ENCODE measurements at regions not wholly inside any gene's neighbourhood (a gene's known extent, or its start where the extent isn't known, plus 50 kb on each side); places are given as distances from the start of the nearest gene placed in this dataset.

GRCh38 chr2:11043245-11043644 is 112.0 kb upstream of the SLC66A3 start:
- FAIRE-seq, result peak; percentile 40

DNA sequence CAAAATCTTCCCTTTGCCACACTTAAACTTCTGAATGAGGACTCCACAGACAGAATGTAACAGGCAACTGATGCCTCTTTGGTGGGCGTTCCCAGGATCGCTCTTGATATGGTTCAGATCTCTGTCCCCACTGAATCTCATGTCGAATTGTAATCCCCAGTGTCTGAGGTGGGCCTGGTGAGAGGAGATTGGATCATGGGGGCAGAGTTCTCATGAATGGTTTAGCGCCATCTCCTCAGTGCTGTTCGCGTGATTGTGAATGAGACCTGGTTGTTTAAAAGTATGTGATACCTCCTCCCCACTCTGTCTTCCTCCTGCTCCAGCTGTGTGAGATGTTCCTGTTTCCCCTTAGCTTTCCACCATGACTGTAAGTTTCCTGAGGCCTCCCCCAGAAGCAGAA is 111.1 kb upstream of the SLC66A3 start:
- DNase-seq (ENCODE audit: low spot score) (no peak), FAIRE-seq (peak; percentile 5)

More at GRCh38 chr2:11043245-11043644, 112.0 kb upstream of the SLC66A3 start:
- no peak for DNase-seq (ENCODE audit: low spot score)

- peak; percentile 13 for FAIRE-seq
Observed at GRCh38 chr2:11045294-11045693, 110.0 kb upstream of the SLC66A3 start.

DNA sequence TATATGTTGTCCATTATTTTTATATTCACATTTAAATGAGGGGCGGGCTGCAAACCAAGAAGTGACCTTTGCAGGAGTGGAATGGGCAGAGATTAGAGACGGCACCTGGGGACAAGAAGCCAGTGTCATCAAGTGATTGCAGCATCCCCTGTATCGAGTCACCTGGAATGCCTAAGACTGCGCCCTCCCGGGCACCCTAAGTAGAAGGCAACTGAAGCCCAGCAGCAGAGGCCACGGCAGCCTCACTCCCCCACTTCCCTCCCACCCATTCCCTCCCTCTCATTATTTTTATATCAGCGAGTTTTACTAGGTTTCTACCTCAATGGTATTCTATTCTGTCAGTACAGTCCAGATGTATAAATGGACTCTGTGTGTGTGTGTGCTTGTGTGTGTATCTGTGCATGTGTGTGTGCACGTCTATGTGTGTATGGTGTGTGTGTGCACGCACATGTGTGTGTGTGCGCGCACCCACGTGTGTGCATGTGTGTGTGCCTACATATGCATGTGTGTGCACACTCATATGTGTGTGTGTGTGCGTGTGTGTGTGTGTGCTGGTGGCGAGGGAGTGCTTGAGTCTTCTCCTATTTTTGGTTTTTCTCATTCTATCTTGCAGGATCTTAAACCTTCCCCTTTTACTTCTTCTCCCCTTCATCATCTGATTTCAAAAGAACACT is 106.8 kb upstream of the SLC66A3 start:
- peak; percentile 98 for FAIRE-seq

More at GRCh38 chr2:11045294-11045693, 110.0 kb upstream of the SLC66A3 start:
- DNase-seq (ENCODE audit: low spot score), result no peak

DNA sequence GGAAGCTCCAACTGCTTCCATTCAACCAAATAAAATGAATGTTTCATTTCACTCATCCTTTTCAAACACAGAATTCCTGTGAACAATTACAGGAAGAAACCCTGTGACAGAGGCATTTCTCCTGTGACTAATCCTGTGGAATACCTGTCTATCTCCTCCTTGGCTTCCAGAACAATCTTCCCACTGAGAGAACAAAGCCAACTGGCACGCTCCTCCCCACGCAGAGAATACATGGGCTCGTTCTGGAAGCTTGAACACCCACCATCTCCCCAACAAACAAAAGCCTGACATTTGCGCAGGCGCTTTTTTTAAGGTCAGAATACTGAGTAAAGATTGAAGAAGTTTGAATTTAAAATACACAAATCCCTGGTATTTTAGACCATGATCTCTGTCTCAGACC is 104.7 kb upstream of the SLC66A3 start:
- no peak for FAIRE-seq
- no peak for DNase-seq (ENCODE audit: low spot score)

More for the DNA sequence above, 106.8 kb upstream of the SLC66A3 start:
- no peak for DNase-seq (ENCODE audit: low spot score)

DNA sequence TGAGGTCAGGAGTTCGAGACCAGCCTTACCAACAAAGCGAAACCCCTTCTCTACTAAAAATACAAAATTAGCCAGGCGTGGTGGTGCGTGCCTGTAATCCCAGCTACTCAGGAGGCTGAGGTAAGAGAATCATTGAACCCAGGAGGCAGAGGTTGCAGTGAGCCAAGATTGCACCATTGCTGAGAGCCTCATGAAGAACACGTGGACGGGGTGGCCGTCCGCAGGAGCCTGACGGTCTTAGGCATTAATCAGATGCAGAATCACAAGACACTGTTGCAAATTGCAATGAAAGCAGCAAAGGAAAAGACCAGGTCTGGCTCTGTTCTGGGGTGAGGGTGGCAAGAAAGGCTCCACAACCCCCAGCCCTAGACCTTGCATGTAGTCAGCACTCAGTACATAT is 104.0 kb upstream of the SLC66A3 start:
- no peak for DNase-seq (ENCODE audit: low spot score)
- peak; percentile 37 for FAIRE-seq

DNA sequence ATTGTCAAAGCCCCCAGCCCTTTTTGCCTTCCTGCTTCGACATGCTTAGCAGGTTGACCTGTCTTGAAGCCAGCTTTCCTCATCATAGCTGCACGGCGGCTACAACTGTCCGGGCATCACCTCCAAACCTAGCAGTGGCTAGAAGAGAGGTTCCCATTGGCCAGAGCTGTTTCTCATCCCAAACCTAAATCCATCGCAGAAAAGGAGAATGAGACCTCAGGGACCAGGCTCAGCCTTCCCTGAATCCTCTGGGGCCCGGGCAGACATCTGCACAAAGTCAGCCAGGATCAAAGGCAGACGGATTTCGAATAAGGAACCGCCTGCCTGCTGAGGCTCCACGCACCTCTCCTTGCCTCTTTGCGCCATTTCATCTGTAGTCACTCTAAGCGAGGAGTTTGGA is 101.7 kb upstream of the SLC66A3 start:
- DNase-seq (ENCODE audit: low spot score), result no peak
- FAIRE-seq, result no peak

- no peak for FAIRE-seq
- DNase-seq (ENCODE audit: low spot score), result no peak
Observed at GRCh38 chr2:11054783-11055678, 100.2 kb upstream of the SLC66A3 start.

DNA sequence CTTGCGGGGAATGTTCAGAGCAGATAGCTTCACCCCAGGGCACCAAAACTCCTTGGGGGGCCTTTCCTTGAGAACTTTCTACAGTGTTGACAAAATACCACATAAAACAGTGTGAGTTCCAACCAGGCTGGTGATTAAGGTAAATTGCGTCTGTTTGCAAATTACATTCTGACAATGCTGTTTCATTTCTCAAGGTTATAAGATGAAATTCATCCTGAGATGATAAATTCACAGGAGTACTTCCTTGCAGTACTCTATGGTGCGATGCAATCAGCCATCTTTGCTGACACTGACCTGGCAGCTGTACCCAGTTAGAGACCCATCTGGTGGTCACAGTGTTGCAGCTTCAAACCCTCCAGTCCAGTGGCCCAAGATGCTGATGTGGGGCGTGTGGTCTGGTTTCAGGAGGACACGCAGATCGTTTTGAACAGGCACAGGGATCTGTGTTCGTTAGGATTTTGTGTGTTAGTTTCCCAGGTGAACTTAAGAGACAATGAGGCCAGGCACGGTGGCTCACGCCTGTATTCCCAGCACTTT is 99.5 kb upstream of the SLC66A3 start:
- FAIRE-seq, result no peak
- no peak for DNase-seq (ENCODE audit: low spot score)

DNA sequence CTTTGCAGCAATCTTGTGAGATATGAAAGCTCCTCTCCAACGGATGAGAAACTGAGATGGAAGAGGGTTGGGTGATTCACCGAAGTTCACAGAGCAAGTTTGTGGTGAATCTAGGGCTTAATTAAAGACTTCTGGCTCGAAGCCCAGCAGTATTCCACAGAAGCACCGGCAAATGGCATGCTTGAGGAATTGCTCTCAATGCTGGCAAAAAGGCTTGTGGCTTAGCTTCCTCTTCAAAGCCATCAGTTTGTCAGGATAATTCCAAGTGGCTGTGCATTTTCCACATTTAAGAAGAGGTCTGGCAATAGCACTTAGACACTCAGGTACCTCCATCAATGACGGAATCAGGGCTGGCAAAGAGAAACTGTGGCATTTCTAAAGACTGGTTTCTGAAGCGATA is 98.7 kb upstream of the SLC66A3 start:
- FAIRE-seq (peak; percentile 65), DNase-seq (ENCODE audit: low spot score) (peak; percentile 84)

DNA sequence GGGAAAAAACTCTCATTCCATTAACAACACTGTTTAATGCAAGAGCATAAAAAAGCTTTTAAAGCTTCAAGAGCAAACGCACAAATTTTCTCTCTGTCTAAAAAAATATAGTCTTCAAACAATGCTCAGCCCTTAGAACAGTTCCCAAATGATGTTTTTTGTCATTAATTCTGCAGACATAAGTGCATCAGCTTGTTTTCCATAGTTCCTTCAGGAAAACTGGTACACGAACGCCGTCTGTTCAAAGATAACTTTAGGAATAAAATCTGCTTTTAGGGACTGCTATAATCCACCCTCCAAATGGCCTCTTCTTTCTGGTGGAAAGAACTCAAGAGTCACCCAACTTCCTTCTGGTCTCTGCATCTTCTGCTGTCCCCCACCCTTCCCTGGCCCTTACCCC is 98.2 kb upstream of the SLC66A3 start:
- DNase-seq (ENCODE audit: low spot score) (no peak), FAIRE-seq (no peak)

- no peak for FAIRE-seq
- no peak for DNase-seq (ENCODE audit: low spot score)
Observed at GRCh38 chr2:11058129-11058528, 97.1 kb upstream of the SLC66A3 start.

DNA sequence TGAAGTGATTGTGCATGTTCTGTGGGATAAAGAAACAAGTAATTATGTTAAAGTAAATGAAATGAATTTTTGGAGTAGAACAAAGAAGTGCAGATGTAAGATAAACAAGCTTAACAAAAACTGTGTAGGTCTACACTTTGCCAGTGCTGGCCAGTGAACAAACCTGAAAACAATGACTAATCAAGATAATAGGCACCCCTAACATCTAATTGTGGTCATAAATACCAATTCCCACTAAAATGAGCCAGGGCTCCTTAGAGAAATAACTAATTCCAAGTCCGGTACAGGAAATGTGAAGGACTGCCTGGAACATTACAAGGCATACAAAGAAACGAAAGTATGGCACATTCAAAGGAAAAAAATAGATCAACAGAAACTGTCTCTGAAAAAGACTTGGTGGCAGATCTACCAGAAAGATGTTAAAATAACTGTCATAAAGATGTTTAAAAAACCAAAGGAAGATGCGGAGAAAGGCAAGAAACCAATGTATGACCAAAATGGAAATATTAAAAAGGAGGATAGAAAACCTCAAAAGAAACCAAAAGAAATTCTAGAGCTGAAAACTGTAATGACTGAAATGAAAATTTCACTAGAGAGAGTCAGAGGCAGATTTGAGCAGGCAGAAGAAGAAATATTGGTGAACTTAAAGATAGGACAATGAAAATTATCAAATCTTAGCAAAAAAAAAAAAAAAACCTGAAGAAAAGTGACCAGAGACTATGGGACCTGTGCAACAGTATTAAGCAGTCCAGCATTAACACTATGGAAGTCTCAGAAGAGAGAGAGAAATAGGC is 94.7 kb upstream of the SLC66A3 start:
- no peak for DNase-seq (ENCODE audit: low spot score)
- FAIRE-seq, result no peak

DNA sequence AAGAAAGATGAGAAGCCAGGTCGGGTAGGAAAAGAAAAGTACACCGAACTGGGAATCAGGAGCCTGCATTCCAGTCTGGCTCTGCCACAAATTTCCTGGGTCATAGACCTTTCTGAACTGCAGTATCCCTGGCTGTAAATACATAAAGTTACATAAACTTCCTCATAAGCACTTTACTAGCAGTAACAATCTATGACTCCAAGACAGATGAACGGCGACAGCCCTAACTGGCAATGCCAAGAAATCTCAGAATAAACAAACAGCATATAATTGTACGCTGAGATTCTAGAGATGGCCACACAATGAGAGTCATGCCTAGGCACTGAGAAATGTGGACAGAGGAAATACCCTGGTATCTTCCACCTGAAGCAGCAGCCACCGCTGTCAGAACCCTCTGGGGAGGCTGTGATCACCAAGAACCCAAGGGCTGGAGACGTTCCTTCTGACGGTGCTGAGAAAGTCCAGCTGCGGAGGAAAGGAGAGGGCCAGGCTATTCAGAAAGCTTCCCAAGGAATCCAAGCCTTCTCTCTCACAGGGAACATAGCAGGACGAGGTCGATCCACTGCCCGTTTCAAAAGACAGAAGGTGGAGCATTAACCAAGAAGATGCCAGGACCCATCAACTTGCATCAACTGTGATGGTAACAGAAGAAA is 89.3 kb upstream of the SLC66A3 start:
- FAIRE-seq, result no peak
- no peak for DNase-seq (ENCODE audit: low spot score)

GRCh38 chr2:11067221-11068078 is 87.8 kb upstream of the SLC66A3 start:
- DNase-seq (ENCODE audit: low spot score), result no peak
- no peak for FAIRE-seq

GRCh38 chr2:11068079-11068741 is 87.1 kb upstream of the SLC66A3 start:
- FAIRE-seq, result no peak
- DNase-seq (ENCODE audit: low spot score), result no peak

- DNase-seq (ENCODE audit: low spot score), result no peak
- no peak for FAIRE-seq
Observed at GRCh38 chr2:11068856-11069526, 86.3 kb upstream of the SLC66A3 start.

DNA sequence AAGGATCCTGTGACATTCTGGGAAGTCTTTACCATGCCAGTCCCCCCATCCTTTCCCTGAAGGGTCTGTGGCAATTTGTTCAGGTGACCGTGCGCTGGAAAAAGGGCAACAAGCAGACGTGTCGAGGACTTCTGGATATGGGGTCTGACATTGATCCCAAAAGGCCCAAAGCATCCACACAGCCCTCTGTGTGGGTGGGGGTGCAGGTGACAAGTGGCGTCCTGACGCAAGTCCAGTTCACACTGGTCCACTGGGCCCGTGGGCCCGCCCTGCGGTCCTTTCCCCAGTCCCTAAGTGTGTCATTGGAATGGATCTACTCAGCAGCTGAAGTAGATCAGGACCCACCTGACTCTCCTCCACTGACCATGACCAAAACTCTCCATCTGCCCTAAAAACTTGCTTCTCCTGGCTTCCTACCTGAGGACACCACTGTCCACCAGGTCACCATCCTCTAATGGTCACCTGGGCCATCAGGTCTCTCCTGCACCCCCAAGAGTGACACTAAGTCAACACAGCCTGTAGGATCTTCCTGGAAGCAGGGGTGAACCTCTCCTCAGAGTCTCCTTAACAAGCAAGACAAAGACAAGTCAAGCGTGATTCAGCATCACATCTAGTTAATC is 85.6 kb upstream of the SLC66A3 start:
- FAIRE-seq (no peak), DNase-seq (ENCODE audit: low spot score) (no peak)

- FAIRE-seq (no peak), DNase-seq (ENCODE audit: low spot score) (no peak)
Observed at GRCh38 chr2:11071211-11071610, 84.1 kb upstream of the SLC66A3 start.
